Stomach (tissue), 4 donors: ENCODE measurements at regions not wholly inside any gene's neighbourhood (a gene's known extent, or its start where the extent isn't known, plus 50 kb on each side); places are given as distances from the start of the nearest gene placed in this dataset.

Experiments
- EP300 ChIP-seq: sonication (generic); formaldehyde crosslinking; IDR thresholded peaks from one replicate; pipeline ENCODE4 v1.6.1; 2017; ENCODE audit warnings: antibody characterized with exemption
- POLR2A ChIP-seq, 4 donors: fragments of 450-650 bp; IDR thresholded peaks; one replicate each; pipeline ENCODE4 v1.6.1; 2016; ENCODE audit warnings: antibody characterized with exemption in 4 of 4, control low read depth in 2 of 4, mild to moderate bottlenecking in 1 of 4, moderate library complexity in 1 of 4
- POLR2AphosphoS5 ChIP-seq, 3 donors: sonication (generic); formaldehyde crosslinking; IDR thresholded peaks; one replicate each; pipeline ENCODE4 v1.6.1; 2016; ENCODE audit warnings: antibody characterized with exemption in 3 of 3
- TF ChIP-seq, protein P1 (sequence below), 7 experiments: fragments of 450-650 bp in 4 of 7; fragments of 200-600 bp in 3 of 7; sonication (generic) in 3 of 7; IDR thresholded peaks; one replicate each; pipeline ENCODE4 v1.5.1; 2016 to 2019; ENCODE audit warnings: antibody characterized with exemption in 7 of 7, control low read depth in 2 of 7, mild to moderate bottlenecking in 1 of 7

DNA sequence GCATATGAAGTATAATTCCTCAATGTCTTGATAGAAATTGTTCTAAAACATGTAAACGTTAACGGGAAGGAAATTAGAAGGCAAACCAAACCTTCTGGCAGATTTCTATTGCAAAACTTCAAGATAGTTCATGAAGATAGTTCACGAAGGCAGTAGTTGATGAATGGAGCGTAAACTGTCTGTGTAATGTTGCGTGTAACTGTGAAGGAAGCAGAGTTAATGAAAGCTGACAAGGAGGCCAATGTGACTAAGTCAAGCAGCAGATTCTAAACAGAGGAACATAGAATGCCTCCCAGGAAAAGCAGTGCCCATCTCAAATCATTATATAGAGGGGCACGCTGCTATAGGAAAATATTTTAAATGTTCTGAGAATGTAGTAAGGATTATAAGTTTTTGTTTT is 659.7 kb upstream of the IGFBP3 start:
- TF ChIP-seq, protein P1, sequence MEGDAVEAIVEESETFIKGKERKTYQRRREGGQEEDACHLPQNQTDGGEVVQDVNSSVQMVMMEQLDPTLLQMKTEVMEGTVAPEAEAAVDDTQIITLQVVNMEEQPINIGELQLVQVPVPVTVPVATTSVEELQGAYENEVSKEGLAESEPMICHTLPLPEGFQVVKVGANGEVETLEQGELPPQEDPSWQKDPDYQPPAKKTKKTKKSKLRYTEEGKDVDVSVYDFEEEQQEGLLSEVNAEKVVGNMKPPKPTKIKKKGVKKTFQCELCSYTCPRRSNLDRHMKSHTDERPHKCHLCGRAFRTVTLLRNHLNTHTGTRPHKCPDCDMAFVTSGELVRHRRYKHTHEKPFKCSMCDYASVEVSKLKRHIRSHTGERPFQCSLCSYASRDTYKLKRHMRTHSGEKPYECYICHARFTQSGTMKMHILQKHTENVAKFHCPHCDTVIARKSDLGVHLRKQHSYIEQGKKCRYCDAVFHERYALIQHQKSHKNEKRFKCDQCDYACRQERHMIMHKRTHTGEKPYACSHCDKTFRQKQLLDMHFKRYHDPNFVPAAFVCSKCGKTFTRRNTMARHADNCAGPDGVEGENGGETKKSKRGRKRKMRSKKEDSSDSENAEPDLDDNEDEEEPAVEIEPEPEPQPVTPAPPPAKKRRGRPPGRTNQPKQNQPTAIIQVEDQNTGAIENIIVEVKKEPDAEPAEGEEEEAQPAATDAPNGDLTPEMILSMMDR (IDR thresholded peaks at IDR 0.05), result no peak
- TF ChIP-seq POLR2AphosphoS5 (IDR thresholded peaks at IDR 0.05), result no peak
- TF ChIP-seq POLR2A (IDR thresholded peaks at IDR 0.05), result no peak
- no peak for TF ChIP-seq EP300
